DND-41 (cell line): ENCODE measurements at regions not wholly inside any gene's neighbourhood (a gene's known extent, or its start where the extent isn't known, plus 50 kb on each side); places are given as distances from the start of the nearest gene placed in this dataset.

Experiments
- ATAC-seq: fragments of 200-7000 bp; cut with Tn5 transposase; 3 replicates; pipeline ENCODE4 v1.9.1; 2021; ENCODE audit warnings: low read depth; ENCODE audit not compliant: insufficient read depth
- DNase-seq: peaks from one replicate; pipeline ENCODE4 v3.0.0-alpha.2; 2020
- H2AFZ ChIP-seq: 2 replicates; pipeline ENCODE4 v1.6.0; 2012; ENCODE audit warnings: low read depth, low read length
- H3K27ac ChIP-seq: 2 replicates; pipeline ENCODE4 v1.5.1; 2012; ENCODE audit warnings: low read length, inconsistent platforms
- H3K27me3 ChIP-seq: fragments of 200-600 bp; sonication (generic); 2 replicates; pipeline ENCODE4 v1.6.0; 2012; ENCODE audit warnings: low read length, mild to moderate bottlenecking, inconsistent platforms; ENCODE audit not compliant: insufficient read depth, poor library complexity
- H3K36me3 ChIP-seq: 2 replicates; pipeline ENCODE4 v1.5.1; 2012; ENCODE audit warnings: low read length, inconsistent platforms; ENCODE audit not compliant: insufficient read depth
- H3K4me1 ChIP-seq: 2 replicates; pipeline ENCODE4 v1.5.1; 2012; ENCODE audit warnings: mild to moderate bottlenecking, low read length; ENCODE audit not compliant: insufficient read depth
- H3K4me2 ChIP-seq: 2 replicates; pipeline ENCODE4 v1.6.0; 2012; ENCODE audit warnings: mild to moderate bottlenecking, moderate library complexity, low read length, inconsistent platforms; ENCODE audit not compliant: insufficient read depth
- H3K4me3 ChIP-seq, 2 experiments: fragments of 200-600 bp in 1 of 2; shearing (Covaris generic) in 1 of 2; 2 replicates each; pipeline ENCODE4 v1.5.1; 2012 to 2016; ENCODE audit warnings: inconsistent platforms in 2 of 2, low read length in 2 of 2, mild to moderate bottlenecking in 2 of 2, low read depth in 1 of 2, moderate library complexity in 1 of 2
- H3K79me2 ChIP-seq: 2 replicates; pipeline ENCODE4 v1.6.0; 2012; ENCODE audit warnings: low read length, inconsistent platforms; ENCODE audit not compliant: insufficient read depth
- H3K9ac ChIP-seq: 2 replicates; pipeline ENCODE4 v1.6.0; 2012; ENCODE audit warnings: low read depth, mild to moderate bottlenecking, inconsistent platforms, low read length, moderate library complexity
- H3K9me3 ChIP-seq: 2 replicates; pipeline ENCODE4 v1.5.1; 2012; ENCODE audit warnings: low read length, moderate library complexity, mild to moderate bottlenecking, inconsistent platforms; ENCODE audit not compliant: insufficient read depth, severe bottlenecking
- H4K20me1 ChIP-seq: 2 replicates; pipeline ENCODE4 v1.6.0; 2012; ENCODE audit warnings: low read length; ENCODE audit not compliant: insufficient read depth
- CTCF ChIP-seq: IDR thresholded peaks from 2 replicates; pipeline ENCODE4 v1.5.1; 2012; ENCODE audit warnings: borderline replicate concordance, low read length, moderate library complexity, mild to moderate bottlenecking; ENCODE audit not compliant: poor library complexity, severe bottlenecking; ENCODE audit errors: extremely low read depth
- EZH2 ChIP-seq: IDR thresholded peaks from 3 replicates; pipeline ENCODE4 v1.6.1; 2012; ENCODE audit warnings: borderline replicate concordance, low read depth, mild to moderate bottlenecking, moderate library complexity, low read length, inconsistent platforms; ENCODE audit not compliant: severe bottlenecking

DNA sequence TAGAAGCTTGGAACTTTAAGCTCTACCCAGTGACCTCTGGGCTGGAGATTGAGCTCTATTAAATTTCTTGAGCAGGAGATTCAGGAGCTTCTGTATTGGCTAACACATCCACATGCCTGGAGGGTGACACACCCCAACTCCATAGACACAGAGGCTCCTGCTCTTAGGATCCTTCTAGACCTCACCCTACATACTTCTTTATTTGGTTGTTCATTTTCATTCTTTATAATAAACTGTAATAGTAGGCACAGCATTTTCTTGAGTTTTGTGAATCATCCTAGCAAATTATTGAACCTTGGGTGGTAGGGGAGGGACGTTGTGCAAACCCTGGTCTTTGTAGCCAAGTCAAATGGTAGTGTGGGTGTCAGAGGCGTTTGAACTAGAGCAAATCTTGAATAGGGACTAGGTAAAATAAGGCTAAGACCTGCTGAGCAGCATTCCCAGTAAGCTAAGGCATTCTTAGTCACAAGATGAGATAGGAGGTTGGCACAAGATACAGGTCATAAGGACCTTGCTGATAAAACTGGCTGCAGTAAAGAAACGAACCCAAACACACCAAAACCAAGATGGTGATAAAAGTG, 323.8 kb upstream of the GALNT5 start:
- Histone ChIP-seq H3K4me1 (no peaks in the 10 kb centered on the region), H3K4me3 (no peak overlapping the region), H4K20me1 (no peaks in the 10 kb centered on the region), H3K36me3 (no peaks in the 10 kb centered on the region), H3K79me2 (no peaks in the 10 kb centered on the region), H3K9ac (no peak overlapping the region), H3K27me3 (no peaks in the 10 kb centered on the region), H3K9me3 (peaks cover 2% of the 10 kb centered on the region), H3K4me2 (no peak overlapping the region), H3K27ac (no peak overlapping the region), H2AFZ (no peak overlapping the region)
- ATAC-seq: no peak
- DNase-seq: no peak
- TF ChIP-seq EZH2: no peak

- no peak overlapping the region for H3K4me2 ChIP-seq
- H3K79me2 ChIP-seq: no peaks in the 10 kb centered on the region
- H2AFZ ChIP-seq: no peak overlapping the region
- H3K27ac ChIP-seq: no peak overlapping the region
- H3K4me1 ChIP-seq: no peaks in the 10 kb centered on the region
- peaks cover 2% of the 10 kb centered on the region for H3K9me3 ChIP-seq
- H3K36me3 ChIP-seq: no peaks in the 10 kb centered on the region
- H3K4me3 ChIP-seq: no peak overlapping the region
- ATAC-seq (no peak), DNase-seq (no peak)
- no peak overlapping the region for H3K9ac ChIP-seq
- no peaks in the 10 kb centered on the region for H3K27me3 ChIP-seq
- no peak for TF ChIP-seq EZH2
- no peak for TF ChIP-seq CTCF
- H4K20me1 ChIP-seq: no peaks in the 10 kb centered on the region
These were observed 321.9 kb upstream of the GALNT5 start for GRCh38 chr2:156935616-156936015.

GRCh38 chr2:156937430-156937829, 320.1 kb upstream of the GALNT5 start:
- Histone ChIP-seq H3K9ac (no peak overlapping the region), H3K36me3 (no peaks in the 10 kb centered on the region), H3K4me1 (no peaks in the 10 kb centered on the region), H3K9me3 (peaks cover 2% of the 10 kb centered on the region), H3K4me3 (no peak overlapping the region), H3K27ac (no peak overlapping the region), H2AFZ (no peak overlapping the region), H3K27me3 (no peaks in the 10 kb centered on the region), H4K20me1 (no peaks in the 10 kb centered on the region), H3K4me2 (no peak overlapping the region), H3K79me2 (no peaks in the 10 kb centered on the region)
- DNase-seq (no peak), ATAC-seq (no peak)
- TF ChIP-seq CTCF (no peak), EZH2 (no peak)

DNA sequence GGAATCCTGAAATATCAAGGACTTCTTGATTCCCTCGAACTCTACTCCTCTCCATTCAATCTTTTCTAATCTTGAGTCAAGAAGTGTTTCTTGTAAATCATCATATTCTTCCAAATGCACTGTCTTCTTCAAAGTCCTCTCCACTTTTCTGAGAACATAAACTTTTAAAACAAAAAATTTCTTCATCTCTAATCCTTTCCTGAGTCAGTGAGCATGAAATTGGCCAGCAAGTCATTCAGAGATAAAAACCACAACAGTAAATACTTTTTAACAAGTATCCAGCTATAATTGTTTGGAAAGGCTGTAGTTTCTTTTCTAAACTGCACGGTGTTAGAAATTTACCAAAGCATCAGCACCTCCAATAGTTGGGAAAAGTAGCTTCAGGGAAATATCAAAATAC, 312.6 kb upstream of the GALNT5 start:
- H3K4me1 ChIP-seq: no peaks in the 10 kb centered on the region
- H3K9me3 ChIP-seq: no peaks in the 10 kb centered on the region
- no peak overlapping the region for H3K27ac ChIP-seq
- H3K4me3 ChIP-seq: no peak overlapping the region
- no peaks in the 10 kb centered on the region for H3K36me3 ChIP-seq
- H4K20me1 ChIP-seq: no peaks in the 10 kb centered on the region
- H3K27me3 ChIP-seq: no peaks in the 10 kb centered on the region
- no peak overlapping the region for H3K9ac ChIP-seq
- H3K79me2 ChIP-seq: no peaks in the 10 kb centered on the region
- TF ChIP-seq EZH2: no peak
- no peak for TF ChIP-seq CTCF
- DNase-seq (no peak), ATAC-seq (no peak)
- no peak overlapping the region for H3K4me2 ChIP-seq
- H2AFZ ChIP-seq: peak overlapping the region; percentile 13; the same call in 1 of the 2 replicates
